Cerebellar cortex (tissue), 1 donor: ENCODE measurements at regions not wholly inside any gene's neighbourhood (a gene's known extent, or its start where the extent isn't known, plus 50 kb on each side); places are given as distances from the start of the nearest gene placed in this dataset.
"Not testable (repeated sequence)": the region's sequence is repeated elsewhere in the genome, so short reads cannot be mapped to it uniquely, and the experiment has no call there.

ENCODE experiments used
- DNase-seq: peaks from one replicate; pipeline ENCODE4 v3.0.0-alpha.2; 2015; ENCODE audit warnings: low spot score

- DNase-seq, result no peak
These were observed 63.7 kb upstream of the SYT4 start for GRCh38 chr18:43341014-43341413.

DNA sequence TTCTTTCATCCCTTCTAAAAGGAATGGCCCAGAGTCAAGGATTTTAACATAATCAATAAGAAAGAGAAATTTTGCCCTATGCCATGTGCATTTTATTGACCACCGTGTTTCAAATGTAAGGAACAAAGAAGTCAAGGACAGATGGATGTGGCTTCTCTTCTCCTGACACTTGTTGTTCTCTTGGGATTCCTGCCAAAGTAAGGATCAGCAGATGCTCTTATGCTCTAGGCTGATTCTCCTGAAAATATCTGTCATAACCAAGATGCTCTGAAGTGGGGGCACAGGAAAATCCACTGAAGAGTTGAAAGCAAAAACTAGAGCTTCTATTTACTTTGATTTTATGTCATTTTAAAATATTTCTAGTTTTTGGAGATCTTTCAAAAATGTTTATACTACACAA lies 72.9 kb upstream of the SYT4 start:
- DNase-seq, result peak; percentile 80

DNA sequence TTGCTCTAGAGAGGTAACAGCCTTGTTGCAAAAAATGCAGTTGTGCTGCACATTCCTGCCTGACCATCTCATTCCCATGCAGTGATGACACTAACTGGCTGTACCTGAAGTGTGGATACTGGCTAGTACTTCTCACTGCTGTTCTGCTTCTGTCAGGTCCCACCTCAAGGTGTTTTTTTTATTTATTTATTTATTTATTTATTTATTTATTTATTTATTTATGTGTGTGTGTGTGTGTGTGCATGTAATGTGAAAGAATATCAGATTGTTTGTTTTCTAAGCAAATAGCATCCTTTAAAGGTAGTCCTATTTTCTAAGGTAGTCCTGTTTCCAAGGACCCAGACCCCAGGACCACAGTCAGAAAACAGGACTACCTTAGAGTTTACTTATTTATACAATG lies 87.2 kb upstream of the SYT4 start:
- DNase-seq, result no peak

- no peak for DNase-seq
These were observed 90.6 kb upstream of the SYT4 start for GRCh38 chr18:43367895-43368294.

DNA sequence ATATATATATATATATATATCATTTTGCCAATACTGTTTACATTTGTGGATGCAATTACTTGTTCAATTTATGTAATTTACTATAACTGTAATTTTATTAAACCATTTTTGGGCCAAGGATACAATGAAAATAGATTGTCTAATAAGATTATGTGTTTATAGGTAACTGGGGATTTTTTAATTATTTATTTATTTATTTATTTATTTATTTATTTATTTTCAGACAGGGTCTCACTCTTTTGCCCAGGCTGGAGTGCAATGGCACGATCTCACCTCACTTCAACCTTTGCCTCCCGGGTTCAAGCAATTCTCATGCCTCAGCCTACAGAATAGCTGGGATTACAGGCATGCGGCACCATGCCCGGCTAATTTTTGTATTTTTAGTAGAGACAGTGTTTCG lies 92.0 kb upstream of the SYT4 start:
- not testable (repeated sequence) for DNase-seq

GRCh38 chr18:43372773-43373172 lies 95.5 kb upstream of the SYT4 start:
- no peak for DNase-seq

GRCh38 chr18:43380104-43380672 lies 102.9 kb upstream of the SYT4 start:
- no peak for DNase-seq

DNA sequence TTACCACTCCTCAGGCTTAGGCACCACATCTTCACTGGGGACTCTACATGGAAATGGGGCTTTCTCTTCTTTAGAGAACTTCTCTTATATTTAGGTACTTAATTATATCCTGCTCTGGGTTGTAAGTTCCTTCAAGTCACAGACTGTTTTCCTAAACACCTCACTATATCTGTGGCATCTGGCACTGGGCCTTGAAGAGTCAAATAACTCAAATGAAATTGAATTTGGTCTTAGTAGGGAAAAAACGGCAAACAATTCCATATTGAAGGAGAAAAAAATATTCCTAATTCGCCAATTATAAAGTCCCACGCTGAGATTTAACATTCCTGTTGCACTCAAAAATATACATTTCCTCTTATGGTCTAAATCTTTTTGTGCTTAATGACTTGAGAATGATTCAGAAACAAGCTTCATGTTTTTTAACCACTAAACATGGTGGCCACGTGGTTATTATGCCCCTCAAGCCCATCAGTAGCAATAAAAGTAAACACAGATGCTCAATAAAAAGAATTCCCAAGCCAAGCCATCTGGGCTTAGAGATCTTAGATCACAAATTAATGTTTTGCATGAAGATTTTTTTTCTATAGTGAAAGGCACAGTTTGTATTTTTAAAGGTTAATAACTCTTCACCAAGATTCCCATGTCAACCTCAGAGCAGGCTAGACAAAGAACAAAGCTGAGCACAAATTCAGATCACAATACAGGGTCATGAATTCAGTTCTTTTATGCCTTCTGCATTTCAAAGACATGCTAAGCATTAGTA lies 105.5 kb upstream of the SYT4 start:
- DNase-seq, result no peak

DNA sequence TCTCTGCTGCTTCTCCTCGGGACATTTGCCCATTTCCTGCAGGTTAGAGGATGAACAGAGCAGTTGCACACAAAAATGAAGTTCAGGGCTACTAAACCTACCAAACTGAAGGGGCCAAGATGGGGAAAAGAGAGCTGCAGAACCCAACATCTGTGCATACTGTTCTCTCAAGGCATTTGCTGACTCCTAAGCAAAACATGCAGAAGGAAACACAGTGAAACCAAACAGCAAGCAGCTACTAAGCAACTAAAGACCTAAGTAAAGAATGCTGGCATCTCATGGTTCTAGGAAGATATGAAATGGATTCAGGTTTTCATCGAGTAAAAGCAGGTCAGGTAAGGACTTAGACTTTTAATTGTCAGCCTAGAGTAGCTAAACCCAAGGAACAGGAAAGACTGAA lies 111.9 kb upstream of the SYT4 start:
- DNase-seq, result no peak

GRCh38 chr18:43392168-43392567 lies 114.9 kb upstream of the SYT4 start:
- peak; percentile 15 for DNase-seq

DNA sequence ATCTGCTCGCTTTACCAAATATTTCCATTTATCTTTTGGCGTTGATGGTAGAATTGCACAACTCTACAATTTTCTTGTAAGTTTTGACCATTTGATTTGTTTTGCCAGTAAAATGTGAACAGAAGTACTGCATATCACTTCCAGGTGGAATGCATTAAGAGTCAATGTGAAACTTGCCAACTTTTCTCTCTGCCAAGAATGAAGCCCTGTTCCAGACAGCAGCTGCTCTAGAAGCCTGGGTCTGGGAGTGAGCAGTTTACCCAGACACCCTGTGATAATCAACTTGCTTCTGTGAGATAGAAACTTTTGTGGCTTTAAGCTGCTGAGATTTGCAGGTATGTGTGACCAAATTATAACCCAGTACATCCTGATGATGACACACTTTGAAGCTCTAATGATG lies 115.9 kb upstream of the SYT4 start:
- DNase-seq, result peak; percentile 90

GRCh38 chr18:43396266-43396665 lies 119.0 kb upstream of the SYT4 start:
- DNase-seq, result peak; percentile 82

GRCh38 chr18:43398601-43399000 lies 121.3 kb upstream of the SYT4 start:
- DNase-seq, result no peak

- no peak for DNase-seq
These were observed 127.8 kb upstream of the SYT4 start for GRCh38 chr18:43405097-43405496.

DNA sequence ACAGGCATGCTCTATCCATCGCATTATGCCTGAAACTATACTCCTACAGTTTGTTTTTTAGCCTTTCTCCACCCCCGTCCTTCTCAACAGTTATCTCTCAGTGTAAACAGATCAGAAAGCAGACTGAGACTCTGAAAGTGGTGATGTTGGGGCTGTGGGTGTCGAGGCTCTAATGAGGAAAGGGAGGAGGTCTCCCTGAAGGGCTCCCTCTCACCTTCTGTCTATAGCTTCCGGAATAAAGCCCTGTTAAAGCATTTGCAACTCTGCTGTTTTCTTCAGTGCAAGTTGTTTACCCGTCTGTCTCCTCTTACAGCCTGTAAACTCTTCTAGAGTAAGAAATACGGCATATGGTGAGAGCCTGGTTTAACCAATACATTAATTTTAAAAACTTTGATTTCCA lies 136.7 kb upstream of the SYT4 start:
- no peak for DNase-seq

DNA sequence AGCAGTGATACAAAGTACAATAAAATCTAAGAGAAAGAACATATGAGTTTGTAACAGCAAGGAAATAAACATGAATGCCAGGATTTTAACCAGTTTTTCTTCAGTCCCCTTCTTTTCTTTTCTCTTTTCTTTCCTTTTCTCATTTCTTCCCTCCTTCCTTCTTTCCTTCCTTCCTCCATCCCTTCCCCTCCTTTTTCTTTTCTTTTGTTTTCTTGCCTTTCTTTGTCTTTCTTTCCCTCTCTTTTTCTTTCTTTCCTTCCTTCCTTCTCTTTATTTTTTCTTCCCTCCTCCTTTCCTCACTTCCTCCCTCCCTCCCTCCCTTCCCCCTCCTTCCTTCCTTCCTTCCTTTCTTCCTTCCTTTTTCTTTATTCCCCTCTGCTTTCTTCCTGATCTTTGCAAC lies 142.8 kb upstream of the SYT4 start:
- DNase-seq, result no peak

DNA sequence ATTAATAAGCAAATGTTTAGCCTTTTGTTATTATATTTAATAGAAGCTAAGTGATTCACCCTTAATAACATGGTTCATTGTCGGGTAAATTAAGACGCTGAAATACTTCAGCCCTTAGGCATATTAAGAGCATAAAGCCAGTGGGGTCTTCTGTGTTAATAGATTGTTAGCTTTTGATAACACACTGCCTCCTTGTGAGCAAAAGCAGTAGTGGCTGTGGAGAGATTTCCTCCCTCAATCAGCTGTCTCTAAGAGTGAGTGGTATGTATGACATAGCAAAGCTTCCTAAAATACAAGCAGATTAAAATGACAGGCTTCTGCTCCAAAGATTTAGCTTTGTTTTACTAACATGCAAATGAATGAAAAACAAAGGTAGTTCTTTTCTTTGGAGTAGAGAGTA lies 143.7 kb upstream of the SYT4 start:
- no peak for DNase-seq

- DNase-seq, result peak; percentile 35
These were observed 145.2 kb upstream of the SYT4 start for GRCh38 chr18:43422518-43422917.

- DNase-seq, result no peak
These were observed 158.6 kb upstream of the SYT4 start for GRCh38 chr18:43435851-43436250.

DNA sequence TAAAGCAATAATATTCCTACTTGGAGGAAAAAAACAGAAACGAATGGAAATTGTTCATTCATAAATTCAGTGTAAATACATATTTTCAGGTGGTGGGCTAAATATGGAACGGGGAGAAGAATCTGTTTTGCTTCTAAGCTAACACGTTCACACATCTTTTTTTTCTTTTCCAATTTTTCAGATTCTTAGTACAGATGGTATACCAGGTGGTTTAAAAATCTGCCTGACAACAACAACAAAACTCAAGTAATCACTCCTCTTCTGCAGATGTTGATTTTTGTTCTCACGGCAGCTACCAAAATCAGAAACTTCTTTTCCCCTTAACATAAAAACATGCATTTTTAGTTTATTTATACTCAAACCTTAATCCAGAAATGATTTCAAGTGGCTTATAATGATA lies 164.8 kb upstream of the SYT4 start:
- DNase-seq, result no peak

- DNase-seq, result no peak
These were observed 165.3 kb upstream of the SYT4 start for GRCh38 chr18:43442571-43442970.

DNA sequence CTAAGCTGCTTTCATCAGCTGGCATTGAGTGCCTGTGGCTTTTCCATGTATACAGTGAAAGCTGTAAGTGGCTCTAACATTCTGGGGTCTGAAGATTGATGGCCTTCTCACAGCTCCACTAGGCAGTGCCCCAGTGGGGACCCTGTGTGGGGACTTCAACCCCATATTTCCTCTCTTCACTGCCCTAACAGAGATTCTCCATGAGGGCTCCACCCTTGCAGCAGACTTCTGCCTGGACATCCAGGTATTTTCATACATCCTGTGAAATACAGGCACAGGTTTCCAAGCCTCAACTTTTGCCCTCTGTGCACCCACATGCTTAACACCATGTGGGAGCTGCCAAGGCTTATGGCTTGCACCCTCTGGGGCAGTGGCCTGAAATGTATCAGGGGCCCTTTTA lies 188.2 kb upstream of the SYT4 start:
- no peak for DNase-seq

DNA sequence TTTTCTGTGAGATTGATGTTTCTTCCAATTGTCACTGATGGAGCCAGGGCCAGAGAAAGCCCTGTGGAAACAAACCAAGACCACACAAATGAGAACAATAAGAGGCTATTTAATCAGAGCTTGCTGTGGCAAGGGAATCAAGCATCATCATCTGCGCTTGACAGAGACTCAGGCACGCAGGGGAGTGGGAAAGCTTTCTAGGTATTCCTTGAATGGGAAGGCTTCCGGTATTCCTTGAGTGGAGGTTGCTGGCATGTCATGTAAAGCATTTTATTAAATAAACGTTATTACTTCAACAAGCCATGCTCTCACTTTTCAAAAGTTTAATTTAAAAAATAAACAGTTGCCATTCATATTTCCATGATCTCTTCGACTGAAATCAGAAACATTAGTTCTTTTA lies 194.6 kb upstream of the SYT4 start:
- no peak for DNase-seq

DNA sequence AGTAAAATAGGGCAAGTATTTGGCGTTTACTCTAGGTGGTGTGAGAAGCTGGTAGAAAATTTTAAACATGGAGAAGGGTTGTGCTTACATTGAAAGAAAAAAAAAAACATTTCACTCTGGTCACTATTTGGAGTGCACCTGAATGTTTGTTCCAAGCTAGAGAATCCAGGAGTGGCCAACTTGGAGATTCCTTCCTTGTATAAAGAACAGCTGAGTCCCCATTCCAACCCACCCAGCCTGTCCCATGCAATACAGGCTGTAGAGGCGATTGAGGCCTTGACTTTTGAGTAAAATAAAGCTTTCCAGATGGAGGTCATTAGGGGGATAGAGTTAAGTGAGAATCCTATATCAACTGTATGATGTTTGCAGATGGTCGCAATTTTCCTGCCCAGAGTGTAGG lies 203.8 kb upstream of the SYT4 start:
- DNase-seq, result no peak
